Endothelial cell of umbilical vein (primary cell): ENCODE measurements at regions not wholly inside any gene's neighbourhood (a gene's known extent, or its start where the extent isn't known, plus 50 kb on each side); places are given as distances from the start of the nearest gene placed in this dataset.

Experiments
- BruUV-seq: library from RNA; stranded (reverse); fragments of 400-500 nt; replicated peaks from 2 replicates; lab custom pipeline; 2021; lab: Mats Ljungman, UMichigan
- CTCF ChIA-PET: fragments of 300-600, 350-600 bp; sonication (Branson Sonifier 250); formaldehyde crosslinking; loops from one replicate; lab custom pipeline; 2021; ENCODE audit warnings: antibody characterized with exemption, inconsistent platforms; lab: Charles Lee
- POLR2A ChIA-PET: fragments of 300-600, 350-600 bp; sonication (Branson Sonifier 250); formaldehyde crosslinking; loops from one replicate; lab custom pipeline; 2021; ENCODE audit warnings: antibody characterized with exemption, inconsistent platforms; lab: Charles Lee
- DNase-seq: peaks from one replicate; pipeline ENCODE4 v3.0.0-alpha.2; 2011; ENCODE audit warnings: low read depth, low spot score
- FAIRE-seq: peaks from 2 replicates; lab custom pipeline; 2011; peaks lifted over from hg19 to GRCh38; lab: Jason Lieb, UNC
- H2AFZ ChIP-seq: 2 replicates; pipeline ENCODE4 v1.6.0; 2012; ENCODE audit warnings: low read depth, low read length, control low read depth, inconsistent platforms
- H3K27ac ChIP-seq: 2 replicates; pipeline ENCODE4 v1.5.1; 2011; ENCODE audit warnings: low read depth, mild to moderate bottlenecking, control low read depth, low read length, moderate library complexity; ENCODE audit not compliant: insufficient read depth
- H3K27me3 ChIP-seq, 2 experiments: 2 replicates each; pipeline versions ENCODE4 v1.6.0 to v1.6.1; 2011; ENCODE audit warnings: low read length in 2 of 2, mixed read lengths in 1 of 2; ENCODE audit not compliant: control insufficient read depth in 2 of 2, insufficient read depth in 2 of 2
- H3K36me3 ChIP-seq, 2 experiments: 2 replicates in 1 of 2; 3 replicates in 1 of 2; pipeline ENCODE4 v1.5.1; 2011; ENCODE audit warnings: low read length in 2 of 2, mild to moderate bottlenecking in 1 of 2, moderate library complexity in 1 of 2; ENCODE audit not compliant: control insufficient read depth in 2 of 2, insufficient read depth in 2 of 2; ENCODE audit errors: extremely low read depth in 1 of 2
- H3K4me1 ChIP-seq: 3 replicates; pipeline ENCODE4 v1.5.1; 2011; ENCODE audit warnings: mild to moderate bottlenecking, low read length; ENCODE audit not compliant: control insufficient read depth, insufficient read depth; ENCODE audit errors: extremely low read depth
- H3K4me2 ChIP-seq: 2 replicates; pipeline ENCODE4 v1.6.1; 2011; ENCODE audit warnings: low read length, control low read depth, mixed read lengths; ENCODE audit not compliant: insufficient read depth
- H3K4me3 ChIP-seq, 3 experiments: fragments of 200-600 bp in 1 of 3; sonication (generic), shearing (Covaris generic) in 1 of 3; replicated peaks in 1 of 3; 2 replicates each; pipeline ENCODE4 v1.5.1; 2011 to 2016; ENCODE audit warnings: control low read depth in 3 of 3, low read length in 3 of 3, mild to moderate bottlenecking in 2 of 3, inconsistent platforms in 1 of 3, low read depth in 1 of 3, moderate library complexity in 1 of 3; ENCODE audit not compliant: insufficient read depth in 1 of 3
- H3K79me2 ChIP-seq: 2 replicates; pipeline ENCODE4 v1.6.0; 2012; ENCODE audit warnings: low read length, inconsistent platforms; ENCODE audit not compliant: control insufficient read depth, insufficient read depth
- H3K9ac ChIP-seq: replicated peaks from 2 replicates; pipeline ENCODE3; 2011; ENCODE audit warnings: low read length, control low read depth; ENCODE audit not compliant: insufficient read depth; ENCODE audit errors: extremely low read depth
- H3K9me1 ChIP-seq: replicated peaks from 3 replicates; pipeline ENCODE4 v1.6.0; 2011; ENCODE audit warnings: mild to moderate bottlenecking, low read length; ENCODE audit not compliant: control insufficient read depth, insufficient read depth; ENCODE audit errors: extremely low read depth
- H3K9me3 ChIP-seq: replicated peaks from 2 replicates; pipeline ENCODE4 v1.5.1; 2012; ENCODE audit warnings: low read length, inconsistent platforms; ENCODE audit not compliant: control insufficient read depth, insufficient read depth
- H4K20me1 ChIP-seq: replicated peaks from 2 replicates; pipeline ENCODE3; 2011; ENCODE audit warnings: mild to moderate bottlenecking, low read length; ENCODE audit not compliant: control insufficient read depth, insufficient read depth; ENCODE audit errors: extremely low read depth
- GATA2 ChIP-seq: IDR thresholded peaks from 2 replicates; pipeline ENCODE4 v1.7.0; 2011; ENCODE audit warnings: low read depth, mild to moderate bottlenecking, moderate library complexity, mixed read lengths, low read length; ENCODE audit not compliant: insufficient read length, insufficient read depth
- MYC ChIP-seq: IDR thresholded peaks from one replicate; pipeline ENCODE4 v1.6.1; 2011; ENCODE audit warnings: mild to moderate bottlenecking, low read depth, low read length
- POLR2A ChIP-seq: IDR thresholded peaks from 2 replicates; pipeline ENCODE4 v1.6.1; 2012; ENCODE audit warnings: low read depth, mild to moderate bottlenecking, control low read depth, low read length
- dilution Hi-C: fragments of 300-500 bp; cut with MboI; formaldehyde crosslinking; loops from one replicate; pipeline ENCODE4 v1.15.0; 2019; ENCODE audit warnings: low sequenced_read_pairs; ENCODE audit not compliant: extremely low pct_ligation_motif_present
- intact Hi-C: fragments of 100-400 bp; cut with micrococcal nuclease; formaldehyde crosslinking; loops from one replicate; pipeline ENCODE4 v1.10.0; 2022
- TF ChIP-seq, protein P1 (sequence below): IDR thresholded peaks from 2 replicates; pipeline ENCODE4 v1.6.1; 2011; ENCODE audit not compliant: insufficient read depth, insufficient read length

DNA sequence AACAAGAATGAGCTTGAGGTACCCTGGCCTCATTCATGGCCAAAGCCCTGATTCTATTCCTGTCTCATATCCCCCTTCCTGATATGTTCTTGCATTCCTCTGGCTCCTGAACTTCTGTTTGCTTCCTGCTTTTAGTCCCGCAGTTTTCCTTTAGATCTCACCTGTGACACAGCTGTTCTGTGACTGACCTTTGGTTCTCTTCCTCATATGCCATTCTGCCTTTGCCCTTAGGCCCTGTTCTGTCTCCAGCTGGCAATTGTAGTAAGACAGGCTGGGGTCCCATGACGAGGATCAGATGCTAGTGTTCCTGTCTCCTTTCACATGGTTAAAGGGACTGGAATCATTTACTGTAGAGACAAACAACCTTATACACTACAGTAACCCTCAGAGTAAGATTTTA is 59.0 kb upstream of the PDE3B start:
- ChIA-PET CTCF (interaction anchor here (1.0 kb wide), 1 partner anchor 21 kb away, joined by 3 read pairs; no protein-coding TSS in a partner anchor), POLR2A (no interaction called here)
- dilution Hi-C loops = no loop called here
- no peak overlapping the region for H3K4me3 ChIP-seq
- H3K27ac ChIP-seq = no peak overlapping the region
- TF ChIP-seq, protein P1, sequence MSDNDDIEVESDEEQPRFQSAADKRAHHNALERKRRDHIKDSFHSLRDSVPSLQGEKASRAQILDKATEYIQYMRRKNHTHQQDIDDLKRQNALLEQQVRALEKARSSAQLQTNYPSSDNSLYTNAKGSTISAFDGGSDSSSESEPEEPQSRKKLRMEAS = no peak
- no peak for TF ChIP-seq MYC
- H3K36me3 ChIP-seq = no peaks in the 10 kb centered on the region
- H3K4me2 ChIP-seq = no peak overlapping the region
- no peaks in the 10 kb centered on the region for H3K79me2 ChIP-seq
- H3K9me1 ChIP-seq = no peaks in the 10 kb centered on the region
- intact Hi-C loops = no loop called here
- H3K27me3 ChIP-seq = peaks cover 0 to 4% of the 10 kb centered on the region in 2 experiments
- no peaks in the 10 kb centered on the region for H4K20me1 ChIP-seq
- H3K9ac ChIP-seq = no peak overlapping the region
- BruUV-seq = no TSS peak
- DNase-seq (no peak), FAIRE-seq (no peak)
- H3K4me1 ChIP-seq = no peaks in the 10 kb centered on the region
- H3K9me3 ChIP-seq = no peaks in the 10 kb centered on the region
- H2AFZ ChIP-seq = no peak overlapping the region

DNA sequence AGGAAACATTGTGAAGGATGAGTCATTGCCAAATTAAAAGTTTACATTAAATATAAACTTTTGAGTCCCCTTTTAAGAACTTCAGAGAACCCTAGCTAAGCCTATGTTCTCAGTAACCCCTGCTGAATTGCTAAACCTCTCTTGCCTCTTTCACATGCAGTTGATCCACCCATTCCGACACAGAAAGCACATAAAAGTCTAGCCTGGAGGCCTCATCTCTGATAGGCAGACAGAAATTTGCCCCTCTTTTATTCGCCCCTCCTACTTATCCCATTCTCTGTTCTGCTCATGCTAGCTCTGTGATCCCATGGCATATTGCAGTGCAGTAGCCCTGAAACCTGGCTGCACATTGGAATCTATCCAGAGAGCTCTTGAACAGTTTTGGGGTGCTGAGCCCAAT is 58.2 kb upstream of the PDE3B start:
- Histone ChIP-seq H3K27me3 (peaks cover 0 to 2% of the 10 kb centered on the region in 2 experiments), H4K20me1 (no peaks in the 10 kb centered on the region), H3K4me3 (no peak overlapping the region), H3K9ac (no peak overlapping the region), H2AFZ (no peak overlapping the region), H3K4me1 (no peaks in the 10 kb centered on the region), H3K9me1 (no peaks in the 10 kb centered on the region), H3K79me2 (no peaks in the 10 kb centered on the region), H3K4me2 (no peak overlapping the region), H3K9me3 (no peaks in the 10 kb centered on the region), H3K36me3 (no peaks in the 10 kb centered on the region), H3K27ac (no peak overlapping the region)
- DNase-seq = no peak
- TF ChIP-seq GATA2 = no peak
- TF ChIP-seq POLR2A = no peak
- TF ChIP-seq MYC = no peak
- no TSS peak for BruUV-seq
- FAIRE-seq = no peak
- intact Hi-C loops (no loop called here), dilution Hi-C loops (no loop called here)
- ChIA-PET POLR2A (no interaction called here), CTCF (no interaction called here)
